BE2C (cell line): ENCODE measurements at regions not wholly inside any gene's neighbourhood (a gene's known extent, or its start where the extent isn't known, plus 50 kb on each side); places are given as distances from the start of the nearest gene placed in this dataset.
A peak's percentile ranks its signal among the peaks of the same experiment; 100 is the strongest.

Experiments used
- DNase-seq: peaks from one replicate; pipeline ENCODE4 v3.0.0-alpha.2; 2020
- H3K27me3 ChIP-seq: fragments of 250-450 bp; sonication (Bioruptor Pico); 2 replicates; pipeline ENCODE4 v1.5.1; 2020; ENCODE audit warnings: mild to moderate bottlenecking
- H3K36me3 ChIP-seq: fragments of 250-450 bp; sonication (Bioruptor Pico); 2 replicates; pipeline ENCODE4 v1.5.1; 2020; ENCODE audit warnings: mild to moderate bottlenecking
- H3K4me1 ChIP-seq: fragments of 250-450 bp; sonication (Bioruptor Pico); 2 replicates; pipeline ENCODE4 v1.5.1; 2020
- H3K4me3 ChIP-seq: 2 replicates; pipeline ENCODE4 v1.5.1; 2011; ENCODE audit warnings: low read depth, low read length
- H3K9me3 ChIP-seq: fragments of 250-450 bp; sonication (Bioruptor Pico); 2 replicates; pipeline ENCODE4 v1.5.1; 2020
- TF ChIP-seq, protein P1 (sequence below): IDR thresholded peaks from 2 replicates; pipeline ENCODE4 v1.5.1; 2012; ENCODE audit warnings: mild to moderate bottlenecking, low read depth, low read length

- TF ChIP-seq, protein P1, sequence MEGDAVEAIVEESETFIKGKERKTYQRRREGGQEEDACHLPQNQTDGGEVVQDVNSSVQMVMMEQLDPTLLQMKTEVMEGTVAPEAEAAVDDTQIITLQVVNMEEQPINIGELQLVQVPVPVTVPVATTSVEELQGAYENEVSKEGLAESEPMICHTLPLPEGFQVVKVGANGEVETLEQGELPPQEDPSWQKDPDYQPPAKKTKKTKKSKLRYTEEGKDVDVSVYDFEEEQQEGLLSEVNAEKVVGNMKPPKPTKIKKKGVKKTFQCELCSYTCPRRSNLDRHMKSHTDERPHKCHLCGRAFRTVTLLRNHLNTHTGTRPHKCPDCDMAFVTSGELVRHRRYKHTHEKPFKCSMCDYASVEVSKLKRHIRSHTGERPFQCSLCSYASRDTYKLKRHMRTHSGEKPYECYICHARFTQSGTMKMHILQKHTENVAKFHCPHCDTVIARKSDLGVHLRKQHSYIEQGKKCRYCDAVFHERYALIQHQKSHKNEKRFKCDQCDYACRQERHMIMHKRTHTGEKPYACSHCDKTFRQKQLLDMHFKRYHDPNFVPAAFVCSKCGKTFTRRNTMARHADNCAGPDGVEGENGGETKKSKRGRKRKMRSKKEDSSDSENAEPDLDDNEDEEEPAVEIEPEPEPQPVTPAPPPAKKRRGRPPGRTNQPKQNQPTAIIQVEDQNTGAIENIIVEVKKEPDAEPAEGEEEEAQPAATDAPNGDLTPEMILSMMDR = no peak
- no peaks in the 10 kb centered on the region for H3K4me1 ChIP-seq
- no peak overlapping the region for H3K4me3 ChIP-seq
- H3K36me3 ChIP-seq = no peaks in the 10 kb centered on the region
- H3K9me3 ChIP-seq = no peaks in the 10 kb centered on the region
- no peak for DNase-seq
- no peaks in the 10 kb centered on the region for H3K27me3 ChIP-seq
These were observed 97.3 kb upstream of the PIEZO2 start for GRCh38 chr18:11246495-11247300.

DNA sequence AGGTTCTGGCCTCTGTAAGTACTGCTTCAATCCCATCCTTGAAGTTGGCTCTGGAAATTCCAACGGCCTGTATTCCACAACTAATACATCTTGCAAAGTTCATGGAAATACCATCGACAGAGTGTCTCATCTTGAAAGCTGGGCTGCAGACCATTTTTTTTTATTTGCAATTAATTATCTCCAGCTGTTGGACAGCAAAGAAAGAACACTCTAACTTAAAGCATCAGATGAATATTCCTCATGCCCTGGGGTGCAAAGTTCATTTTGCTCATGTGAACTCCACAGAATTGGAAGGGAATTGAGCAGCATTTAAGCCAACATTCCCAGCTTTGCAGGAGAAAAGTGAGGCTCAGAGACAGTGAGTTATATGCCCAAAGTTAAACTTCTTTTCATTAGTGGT, 96.5 kb upstream of the PIEZO2 start:
- Histone ChIP-seq H3K9me3 (no peaks in the 10 kb centered on the region), H3K4me3 (no peak overlapping the region), H3K27me3 (no peaks in the 10 kb centered on the region), H3K36me3 (no peaks in the 10 kb centered on the region), H3K4me1 (no peaks in the 10 kb centered on the region)
- no peak for DNase-seq
- TF ChIP-seq, protein P1 = no peak

- no peaks in the 10 kb centered on the region for H3K27me3 ChIP-seq
- H3K4me3 ChIP-seq = no peak overlapping the region
- H3K9me3 ChIP-seq = no peaks in the 10 kb centered on the region
- TF ChIP-seq, protein P1 = no peak
- no peak for DNase-seq
- H3K4me1 ChIP-seq = no peaks in the 10 kb centered on the region
- H3K36me3 ChIP-seq = no peaks in the 10 kb centered on the region
These were observed 88.1 kb upstream of the PIEZO2 start for GRCh38 chr18:11237484-11237883.

DNA sequence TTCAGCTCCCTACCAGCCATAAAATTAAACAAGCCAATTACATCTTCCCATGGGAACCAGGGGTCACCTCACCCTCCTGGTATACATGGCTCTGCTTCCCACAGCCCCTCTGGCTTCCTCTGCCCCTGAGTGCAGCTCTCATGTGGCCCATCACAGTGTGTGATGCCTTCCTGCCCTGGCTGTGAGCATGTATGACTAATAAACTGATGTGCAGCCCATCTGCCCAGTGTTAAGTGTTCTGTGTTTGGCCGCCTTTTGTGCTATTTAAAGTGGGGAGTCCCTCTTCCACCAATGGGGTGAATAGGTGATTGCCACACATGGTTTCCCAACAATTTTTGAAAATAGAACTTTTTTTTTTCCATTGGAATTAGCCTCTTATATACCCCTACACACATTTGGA, 87.7 kb upstream of the PIEZO2 start:
- TF ChIP-seq, protein P1 = no peak
- Histone ChIP-seq H3K27me3 (no peaks in the 10 kb centered on the region), H3K4me1 (no peaks in the 10 kb centered on the region), H3K36me3 (no peaks in the 10 kb centered on the region), H3K9me3 (no peaks in the 10 kb centered on the region), H3K4me3 (no peak overlapping the region)
- peak; percentile 45 for DNase-seq

- TF ChIP-seq, protein P1 = no peak
- no peaks in the 10 kb centered on the region for H3K4me1 ChIP-seq
- peak; percentile 22 for DNase-seq
- no peaks in the 10 kb centered on the region for H3K9me3 ChIP-seq
- no peaks in the 10 kb centered on the region for H3K36me3 ChIP-seq
- no peaks in the 10 kb centered on the region for H3K27me3 ChIP-seq
- H3K4me3 ChIP-seq = no peak overlapping the region
These were observed 74.8 kb upstream of the PIEZO2 start for GRCh38 chr18:11224153-11224552.

GRCh38 chr18:11219571-11219970, 70.2 kb upstream of the PIEZO2 start:
- Histone ChIP-seq H3K9me3 (no peaks in the 10 kb centered on the region), H3K4me1 (no peaks in the 10 kb centered on the region), H3K27me3 (no peaks in the 10 kb centered on the region), H3K36me3 (no peaks in the 10 kb centered on the region), H3K4me3 (no peak overlapping the region)
- TF ChIP-seq, protein P1 = no peak
- DNase-seq = no peak
